ENCODE measurements at regions not wholly inside any gene's neighbourhood (a gene's known extent, or its start where the extent isn't known, plus 50 kb on each side); places are given as distances from the start of the nearest gene placed in this dataset.

DNA sequence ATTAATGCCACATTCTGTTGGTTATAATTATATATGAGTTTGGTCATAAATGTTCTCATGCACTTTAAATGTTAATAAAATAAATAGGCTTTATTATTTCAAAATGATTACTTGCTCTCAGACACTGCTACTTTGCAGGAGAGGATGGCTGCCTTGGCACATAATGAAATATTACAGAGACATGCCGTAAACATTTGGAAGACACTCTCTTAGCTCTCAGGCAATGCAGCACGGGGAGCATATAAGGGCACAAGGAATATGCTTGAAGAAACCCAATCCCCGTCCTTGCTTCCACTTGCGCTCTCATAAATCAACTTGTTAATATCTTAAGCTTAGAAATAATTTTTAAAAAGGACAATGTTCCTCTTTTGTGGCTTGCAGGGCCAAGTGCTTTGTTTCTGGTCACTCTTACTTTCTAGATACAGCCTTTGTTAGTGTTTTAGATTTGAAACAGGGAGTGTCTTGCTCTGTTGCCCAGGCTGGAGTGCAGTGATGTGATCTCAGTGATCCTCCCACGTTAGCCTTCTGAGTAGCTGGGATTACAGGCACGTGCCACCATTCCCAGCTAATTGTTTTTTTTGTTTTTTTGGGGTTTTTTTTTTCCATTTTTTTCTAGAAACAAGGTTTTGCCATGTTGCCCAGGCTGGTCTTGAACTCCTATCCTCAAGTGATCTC, 445.0 kb downstream of the SPRY1 start:
- no peak for DNase-seq

DNA sequence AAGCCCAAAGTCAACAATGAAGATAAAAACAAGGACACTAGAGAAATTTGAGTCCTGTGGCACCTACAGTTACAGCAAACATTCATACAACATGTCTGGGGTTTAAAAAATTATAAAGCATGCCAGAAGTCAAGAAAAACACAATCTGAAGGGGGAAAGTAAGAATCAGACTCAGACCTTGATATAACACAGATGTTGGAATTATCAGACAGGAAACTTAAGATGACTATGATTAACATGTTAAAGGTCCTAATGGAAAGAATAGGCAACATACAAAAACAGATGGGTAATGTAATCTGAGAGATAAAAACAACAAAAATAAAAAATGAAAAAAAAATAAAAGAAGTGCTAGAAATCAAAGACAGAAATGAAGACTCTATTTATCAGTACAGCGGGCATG, 446.5 kb downstream of the SPRY1 start:
- DNase-seq, result no peak

DNA sequence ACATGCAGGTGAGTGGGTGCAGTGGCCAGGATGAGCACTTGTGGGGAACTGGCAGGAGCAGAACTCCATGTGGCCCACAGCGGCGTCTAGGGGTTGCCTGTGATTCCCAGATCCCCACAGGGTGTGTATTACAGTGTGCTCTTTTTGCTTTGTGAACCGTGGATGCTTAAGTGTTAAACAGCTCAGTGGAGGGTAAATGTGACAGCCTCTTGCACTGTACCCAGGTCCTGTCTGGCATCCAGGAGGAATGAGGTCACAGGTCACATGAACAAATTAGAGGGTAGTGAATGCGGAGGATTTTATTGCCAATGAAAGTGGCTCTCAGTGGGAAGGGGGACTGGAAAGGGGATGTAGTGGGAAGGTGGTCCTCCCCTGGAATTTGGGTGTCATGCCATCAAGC, 447.8 kb downstream of the SPRY1 start:
- DNase-seq, result no peak

DNA sequence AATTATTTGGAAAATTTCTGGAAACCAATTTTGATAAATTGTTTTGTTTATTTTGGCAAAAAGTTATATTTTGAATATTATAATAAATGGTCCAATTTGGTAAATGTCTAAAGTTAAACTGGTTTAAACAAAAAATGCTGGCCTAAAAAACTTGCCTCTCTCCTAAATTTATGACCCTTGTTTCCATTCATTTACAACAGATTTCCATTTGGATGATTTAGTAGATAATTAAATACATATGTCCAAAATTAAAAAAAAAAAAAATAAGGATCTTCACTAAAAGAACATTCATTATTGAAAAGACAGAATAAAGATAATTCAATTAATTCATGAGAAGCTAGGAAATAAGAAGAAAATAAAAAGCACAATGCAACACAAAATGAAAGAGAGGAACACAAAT, 449.5 kb downstream of the SPRY1 start:
- DNase-seq, result no peak

DNA sequence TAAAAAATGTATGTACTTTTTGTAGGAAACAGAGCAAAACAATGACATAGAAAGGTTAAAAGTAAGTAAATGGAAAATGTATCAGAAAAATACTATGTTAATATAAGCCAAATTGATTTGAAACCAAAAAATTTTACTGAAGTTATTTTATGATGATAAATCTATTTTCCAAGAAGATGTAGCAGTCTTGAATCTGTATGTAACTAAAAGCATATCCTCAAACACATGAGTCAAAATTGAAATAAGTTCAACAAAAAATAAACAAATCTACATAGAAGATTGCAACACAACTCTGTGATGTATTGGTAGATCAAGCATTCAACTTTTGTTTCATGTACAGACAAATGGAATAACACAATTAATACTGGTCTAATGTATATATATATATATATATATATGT, 450.0 kb downstream of the SPRY1 start:
- no peak for DNase-seq

DNA sequence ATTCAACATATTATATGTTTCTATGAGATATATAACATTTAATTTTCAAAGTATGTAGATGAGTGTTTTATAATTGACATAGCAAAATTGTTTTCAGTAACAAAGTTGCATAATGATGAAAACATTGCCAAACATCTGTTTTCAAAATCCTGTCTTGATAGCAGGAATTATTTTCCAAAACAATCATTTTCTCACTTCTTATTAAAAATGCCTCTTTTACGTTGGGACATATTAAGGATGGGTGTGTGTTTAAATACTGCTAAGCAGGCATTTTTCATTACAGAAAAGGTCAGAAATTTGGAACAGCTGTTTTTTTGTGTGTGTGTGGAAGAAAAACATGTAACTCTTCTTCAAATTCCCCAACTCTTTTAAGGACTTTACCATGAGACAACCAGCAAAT, 452.0 kb downstream of the SPRY1 start:
- DNase-seq, result no peak

DNA sequence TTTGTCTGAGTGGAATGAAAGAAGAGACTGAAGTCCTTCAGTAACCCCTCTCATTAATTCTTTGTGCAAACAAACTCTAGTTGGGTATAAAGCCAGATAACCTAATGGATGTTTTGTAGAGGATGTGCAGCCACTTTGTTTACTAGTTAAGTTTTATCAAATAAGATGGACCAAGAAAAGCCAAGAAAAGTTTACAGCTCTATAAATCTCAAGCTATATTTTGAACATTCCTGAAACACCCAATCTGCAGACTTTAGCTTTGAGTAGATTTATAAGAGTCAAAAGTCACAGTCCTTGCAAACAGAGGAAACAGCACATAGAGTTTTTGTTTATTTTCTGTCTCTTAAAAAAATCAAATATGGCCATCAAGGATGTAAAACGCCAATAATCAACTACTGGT, 452.9 kb downstream of the SPRY1 start:
- no peak for DNase-seq

DNA sequence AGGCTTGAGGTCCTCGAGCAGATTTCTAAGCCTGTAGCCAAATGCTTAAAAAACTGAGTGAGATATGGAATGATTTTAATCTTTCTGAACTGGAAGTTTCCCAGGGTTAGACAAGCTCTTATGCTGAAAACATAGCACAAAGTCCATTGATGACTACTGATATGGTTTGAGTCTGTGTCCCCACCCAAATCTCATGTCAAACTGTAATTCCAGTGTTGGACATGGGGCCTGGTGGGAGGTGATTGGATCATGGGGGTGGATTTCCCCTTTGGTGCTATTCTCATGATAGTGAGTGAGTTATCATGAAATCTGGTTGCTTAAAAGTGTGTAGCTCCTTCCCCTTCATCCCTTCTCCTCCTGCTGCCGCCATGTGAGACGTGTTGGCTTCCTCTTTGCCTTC, 454.9 kb downstream of the SPRY1 start:
- no peak for DNase-seq

DNA sequence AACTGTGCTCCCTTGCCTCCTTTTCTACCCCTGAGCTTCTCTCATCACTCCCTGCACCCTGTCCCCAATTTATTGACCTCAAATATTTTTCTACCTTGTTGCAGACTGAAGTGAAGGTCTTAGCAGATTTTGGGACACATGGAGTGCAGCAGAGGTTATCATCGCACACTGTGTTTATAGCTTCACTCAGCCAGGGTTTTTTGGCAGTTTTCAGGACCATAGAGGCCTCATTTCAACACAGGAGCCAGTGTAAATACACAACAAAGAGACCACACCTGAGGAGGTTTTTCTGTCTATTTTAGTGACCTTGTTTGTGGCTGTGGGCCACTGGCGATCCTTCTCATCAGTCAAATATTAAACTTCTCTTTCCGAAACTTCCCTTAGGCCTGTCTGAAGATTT, 457.1 kb downstream of the SPRY1 start:
- DNase-seq, result no peak

DNA sequence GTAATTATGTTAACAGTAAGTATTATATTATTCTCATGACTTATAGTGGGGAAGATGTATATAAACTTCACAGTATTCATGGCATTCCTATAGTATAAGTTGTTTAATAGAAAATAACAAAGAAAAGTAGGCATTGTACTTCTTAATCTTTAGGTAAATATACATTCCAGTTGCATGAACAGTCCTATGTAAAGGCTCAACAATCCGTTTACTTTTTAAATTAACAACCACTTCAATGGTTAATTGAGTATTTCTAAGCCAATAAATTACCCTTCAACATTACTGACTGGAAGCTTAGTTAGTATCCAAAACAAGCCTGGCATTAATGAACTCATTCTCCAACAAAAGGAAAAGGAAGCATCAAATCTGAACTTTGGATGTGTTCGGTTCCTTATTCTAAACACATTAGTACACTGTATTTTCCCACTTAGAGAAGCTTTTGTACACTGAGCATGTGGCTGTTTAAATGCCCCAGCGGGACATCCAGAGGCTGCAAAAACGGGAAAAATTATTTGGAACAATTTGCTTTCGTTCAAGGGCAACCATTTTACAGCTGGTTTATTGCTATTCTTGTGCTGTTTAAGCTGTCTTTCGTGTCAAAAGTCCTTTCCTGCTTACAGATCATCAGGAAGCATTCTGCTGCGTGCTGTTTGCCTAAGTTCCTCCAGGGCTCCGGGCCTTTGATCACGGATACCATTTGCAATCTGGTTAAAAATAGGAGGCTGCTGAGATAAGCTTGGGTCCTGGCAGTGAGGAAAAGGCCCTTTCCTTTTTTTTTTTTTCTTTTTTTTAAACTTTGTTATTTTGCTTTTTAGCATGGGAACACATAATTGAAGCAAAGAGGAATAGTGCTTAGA, 460.3 kb downstream of the SPRY1 start:
- no peak for DNase-seq

DNA sequence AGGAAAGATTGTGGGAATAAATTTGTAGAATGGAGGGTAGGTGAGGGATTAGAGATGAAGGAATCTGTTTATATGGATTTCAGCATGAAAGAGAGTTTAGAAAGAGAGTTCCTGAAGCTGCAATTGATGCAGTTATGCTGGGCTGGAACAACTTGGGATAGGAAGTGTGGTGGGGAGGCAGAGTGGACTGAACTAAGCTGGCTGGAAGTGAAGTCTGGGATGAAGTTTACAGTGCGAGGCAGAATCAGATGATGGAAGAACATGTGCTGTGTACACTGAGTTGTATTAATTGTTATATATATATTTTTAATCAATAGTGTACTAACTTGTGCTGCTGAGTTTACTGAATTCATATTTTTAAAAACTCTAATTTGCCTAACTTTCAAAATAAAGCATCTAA, 461.9 kb downstream of the SPRY1 start:
- no peak for DNase-seq

DNA sequence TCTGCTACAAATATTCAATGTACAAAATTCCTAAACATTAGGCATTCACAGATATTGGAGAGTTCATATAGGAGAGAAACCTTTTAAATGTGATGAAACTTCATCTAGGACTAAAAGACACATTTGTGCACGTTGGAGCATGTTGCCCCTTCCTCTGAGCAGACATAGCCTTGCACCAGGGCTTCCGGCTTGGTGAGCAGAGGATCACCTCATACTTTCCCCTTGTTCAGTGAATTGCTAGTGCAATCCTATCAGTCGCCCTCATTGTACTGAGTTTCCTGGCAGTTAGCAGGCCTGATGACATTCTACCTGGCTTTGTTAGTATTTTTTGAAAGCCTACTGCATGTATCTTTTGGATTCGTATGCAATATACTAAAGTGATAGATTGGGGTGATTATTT, 466.2 kb downstream of the SPRY1 start:
- no peak for DNase-seq

DNA sequence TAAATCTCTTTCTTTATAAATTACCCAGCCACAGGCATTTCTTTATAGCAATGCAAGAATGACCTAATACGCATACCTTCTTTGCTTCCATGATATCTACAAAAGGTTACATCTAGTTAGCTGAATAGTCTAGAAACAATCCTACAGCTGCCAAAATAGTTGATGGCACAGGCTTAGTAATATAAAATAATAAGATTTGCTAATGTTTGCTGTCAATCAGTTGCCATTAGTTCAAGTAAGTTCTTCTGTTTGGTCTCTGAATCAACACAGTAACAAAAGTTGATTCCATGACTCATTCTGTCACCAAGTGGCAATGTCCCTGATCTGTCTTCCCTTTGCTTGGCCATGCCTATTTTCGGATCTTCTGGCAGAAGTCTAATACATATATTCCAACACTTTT, 470.2 kb downstream of the SPRY1 start:
- DNase-seq, result no peak

DNA sequence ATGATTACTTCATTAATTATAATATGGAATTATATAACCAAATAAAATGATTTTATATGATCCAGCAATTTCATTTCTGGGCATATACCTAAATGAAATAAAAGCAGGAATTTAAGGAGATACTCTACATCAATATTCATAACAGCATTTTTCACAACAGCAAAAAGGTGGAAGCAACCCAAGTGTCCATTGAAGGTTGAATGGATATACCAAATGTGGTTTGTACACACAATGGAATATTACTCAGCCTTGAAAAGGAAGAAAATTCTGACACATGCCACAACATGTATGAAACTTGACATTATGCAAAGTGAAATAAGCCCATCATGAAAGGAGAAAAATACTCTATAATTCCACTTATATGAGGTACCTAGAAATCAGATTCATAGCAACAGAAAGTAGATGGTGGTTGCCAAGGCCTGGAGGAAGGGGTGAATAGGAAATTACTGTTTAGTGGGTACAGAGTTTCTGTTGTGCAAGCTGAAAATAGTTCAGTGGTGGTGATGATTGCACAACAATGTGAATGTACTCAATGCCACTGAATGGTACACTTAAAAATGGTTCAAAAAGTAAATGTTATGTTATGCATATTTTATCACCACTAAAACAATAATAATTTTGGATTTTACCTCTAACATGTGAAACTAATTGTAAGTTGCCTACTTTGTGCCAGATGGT, 471.5 kb downstream of the SPRY1 start:
- no peak for DNase-seq

DNA sequence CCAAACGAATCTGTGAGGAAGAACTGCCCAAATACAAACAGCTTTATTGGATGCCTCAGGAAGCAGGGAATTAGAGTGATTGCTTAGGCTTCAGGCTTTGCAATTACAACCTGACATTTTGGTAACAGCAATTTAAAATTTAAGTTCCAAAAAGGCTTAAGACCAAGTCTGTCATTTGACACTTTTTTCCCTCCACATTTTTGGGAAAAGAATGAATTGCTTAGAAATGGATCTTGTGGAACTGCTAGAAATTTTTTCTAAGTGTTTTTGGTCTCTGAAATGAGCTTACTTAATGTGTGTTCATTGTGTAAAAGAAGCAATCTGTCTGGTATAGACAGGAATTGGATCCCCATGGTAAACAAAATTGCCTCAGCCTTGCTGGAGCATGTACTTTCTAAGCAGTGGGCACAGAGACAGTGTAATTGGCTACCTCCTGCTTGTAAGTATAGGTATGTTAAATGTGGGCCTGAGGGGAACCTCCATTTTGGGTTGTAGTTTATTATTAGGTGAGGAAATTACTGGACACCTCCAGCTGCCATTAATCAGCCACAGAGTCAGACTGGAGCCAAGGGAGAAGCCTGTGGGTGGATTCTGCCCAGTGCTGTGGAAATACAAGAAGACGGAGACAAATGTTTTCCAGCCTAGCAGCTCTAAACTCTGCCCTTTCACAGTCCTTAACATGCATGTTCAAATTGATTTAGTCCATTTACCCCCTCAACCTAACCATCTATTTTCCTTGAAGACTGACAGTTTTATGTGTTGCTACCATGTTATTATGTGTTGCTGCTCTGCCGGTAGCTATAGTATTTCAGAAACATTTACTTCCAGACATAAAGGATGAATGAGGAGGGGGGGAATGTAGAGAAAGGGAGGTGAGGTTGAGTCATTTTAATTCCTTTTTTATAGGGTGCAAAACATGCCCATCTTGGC, 473.0 kb downstream of the SPRY1 start:
- peak; percentile 85 for DNase-seq

DNA sequence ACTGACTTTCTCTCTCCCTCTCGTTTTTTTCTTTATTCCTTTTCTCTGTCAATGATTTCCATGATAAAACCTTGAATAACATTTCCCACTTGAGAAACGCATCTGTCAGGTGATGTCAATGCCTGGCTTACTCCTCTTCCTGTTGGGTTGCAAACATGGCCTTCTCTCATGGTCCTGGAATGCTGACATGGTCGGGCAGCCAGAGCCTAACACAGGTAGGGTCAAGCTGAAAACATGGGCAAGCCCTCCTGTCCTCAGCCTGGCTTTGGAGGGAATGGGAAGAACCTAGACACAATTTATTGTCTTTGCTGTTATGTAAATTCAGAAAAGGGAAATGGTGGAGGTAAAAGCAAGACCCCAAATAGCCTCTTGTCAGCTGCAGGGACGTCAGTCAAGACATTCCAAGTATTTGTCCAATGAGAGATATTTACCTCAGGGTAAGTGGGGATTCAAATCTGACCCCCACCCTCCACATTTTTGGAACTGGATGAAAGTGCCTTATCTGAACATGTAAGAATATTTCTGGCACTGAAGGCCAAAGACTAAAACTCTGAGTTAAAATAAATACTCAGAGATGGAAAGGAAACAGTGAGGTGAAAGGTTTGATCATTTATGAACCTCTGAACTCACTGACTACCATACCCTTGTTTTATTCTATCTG, 473.8 kb downstream of the SPRY1 start:
- peak; percentile 66 for DNase-seq

DNA sequence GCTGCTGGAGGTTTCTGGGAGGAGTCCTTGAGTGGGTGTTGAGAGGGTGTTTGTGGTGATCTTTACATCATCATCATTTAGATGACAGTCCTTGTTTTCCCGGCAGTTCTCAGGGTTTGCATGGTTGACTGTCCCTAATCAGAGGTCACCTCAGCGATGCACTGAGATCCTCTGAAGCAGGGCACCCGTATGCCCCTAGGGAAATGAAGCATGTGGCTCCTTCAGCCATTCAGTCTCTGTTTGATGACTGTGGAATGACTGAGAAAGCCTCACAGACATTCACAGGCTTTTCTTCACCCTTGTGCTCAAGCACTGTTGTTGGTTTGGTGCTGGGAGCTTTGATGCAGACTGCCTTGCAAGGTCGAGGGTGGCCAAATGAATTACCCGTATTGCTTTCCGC, 474.7 kb downstream of the SPRY1 start:
- DNase-seq, result no peak

DNA sequence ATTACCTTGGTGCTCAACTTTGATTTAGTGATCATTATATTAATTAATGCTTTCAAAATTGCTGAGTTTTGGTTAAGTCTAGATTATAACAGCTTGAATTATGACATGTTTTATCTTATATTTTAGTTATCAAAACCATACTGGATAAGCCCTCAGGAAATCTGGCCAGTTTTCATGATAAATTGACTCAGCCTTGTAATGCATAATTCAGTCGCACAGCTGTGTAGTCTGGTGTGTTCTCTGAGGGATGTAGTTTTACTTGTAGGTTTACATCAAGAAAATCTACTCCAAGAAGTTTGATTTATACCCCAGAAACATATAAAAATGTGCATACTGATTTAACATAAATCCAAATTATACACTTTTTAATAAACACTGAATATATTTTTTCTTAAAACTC, 477.5 kb downstream of the SPRY1 start:
- no peak for DNase-seq

DNA sequence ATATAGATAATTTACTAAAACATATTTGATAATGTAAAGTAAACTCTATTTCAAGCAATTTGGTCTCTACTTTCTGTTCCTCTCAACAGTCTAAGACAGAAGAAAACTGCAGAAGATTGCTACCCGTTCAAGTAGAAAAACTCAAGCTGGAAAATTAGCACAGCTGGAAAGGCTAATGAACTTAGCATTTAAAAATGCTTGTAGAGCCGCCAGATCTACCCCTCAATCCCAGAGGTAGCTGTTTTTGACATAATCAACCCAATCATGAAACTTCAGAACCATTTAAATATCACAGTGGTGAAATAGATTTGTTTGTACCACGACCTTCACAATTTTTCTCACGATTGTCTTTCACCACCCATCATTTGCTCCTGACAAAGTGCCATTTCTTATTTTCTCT, 479.5 kb downstream of the SPRY1 start:
- no peak for DNase-seq

DNA sequence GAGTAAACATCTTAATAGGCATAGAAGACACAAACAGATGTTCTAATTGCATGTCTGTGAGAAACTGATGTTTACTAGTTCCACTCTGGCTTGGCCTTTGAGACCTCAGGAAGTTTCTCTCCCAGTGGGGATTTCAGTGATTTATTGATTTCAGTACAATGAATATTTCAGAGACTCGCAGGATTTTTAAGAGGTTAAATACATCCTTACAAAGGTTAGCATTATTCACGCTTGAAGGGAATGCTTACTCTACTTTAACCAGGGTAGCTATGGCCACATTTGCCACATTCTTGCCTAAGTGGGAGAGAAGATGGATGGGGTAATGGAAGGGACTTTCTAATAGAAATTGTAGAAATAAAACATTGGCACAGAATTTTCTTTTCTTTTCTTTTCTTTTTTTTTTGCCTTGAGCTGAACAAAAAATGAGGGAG, 480.1 kb downstream of the SPRY1 start:
- peak; percentile 41 for DNase-seq

DNA sequence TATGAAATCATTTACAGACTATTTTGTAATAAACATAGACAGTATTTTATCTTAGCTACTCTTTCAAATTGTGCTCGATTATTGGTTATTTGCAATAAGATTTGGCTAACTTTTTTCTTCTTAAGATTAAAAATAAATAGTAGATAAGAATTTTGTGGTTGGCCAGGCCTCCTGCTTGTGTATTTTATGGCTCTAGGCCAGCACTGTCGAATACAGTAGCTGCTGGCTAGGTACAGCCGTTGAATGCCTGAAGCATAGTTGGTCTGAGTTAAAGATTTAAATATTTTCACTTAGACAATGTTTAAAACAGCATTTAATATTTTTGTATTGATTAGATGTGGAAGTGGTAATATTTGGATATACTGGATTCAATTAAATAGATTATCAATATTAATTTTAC, 481.0 kb downstream of the SPRY1 start:
- DNase-seq, result no peak
